HG02798 (cell line): ENCODE measurements at regions not wholly inside any gene's neighbourhood (a gene's known extent, or its start where the extent isn't known, plus 50 kb on each side); places are given as distances from the start of the nearest gene placed in this dataset.

Experiments used
- ATAC-seq: cut with Tn5 transposase; IDR thresholded peaks from one replicate; pipeline ENCODE4 v1.9.1; 2021; ENCODE audit warnings: mild to moderate bottlenecking; ENCODE audit not compliant: unreplicated experiment, poor library complexity

GRCh38 chr6:43986177-43986825 lies 141.0 kb downstream of the MRPL14 start:
- no peak for ATAC-seq

- ATAC-seq, result no peak
These were observed 141.9 kb downstream of the MRPL14 start for GRCh38 chr6:43985329-43985728.

- no peak for ATAC-seq
These were observed 142.6 kb downstream of the MRPL14 start for GRCh38 chr6:43984442-43985321.

- ATAC-seq, result no peak
These were observed 143.6 kb downstream of the MRPL14 start for GRCh38 chr6:43983632-43984031.

- no peak for ATAC-seq
These were observed 144.1 kb downstream of the MRPL14 start for GRCh38 chr6:43983191-43983590.

GRCh38 chr6:43982084-43982625 lies 145.1 kb downstream of the MRPL14 start:
- ATAC-seq, result no peak

GRCh38 chr6:43981363-43981990 lies 145.8 kb downstream of the MRPL14 start:
- no peak for ATAC-seq

GRCh38 chr6:43980004-43980795 lies 147.1 kb downstream of the MRPL14 start:
- ATAC-seq, result no peak

- no peak for ATAC-seq
These were observed 147.7 kb downstream of the MRPL14 start for GRCh38 chr6:43979525-43979924.

GRCh38 chr6:43978473-43979346 lies 148.5 kb downstream of the MRPL14 start:
- no peak for ATAC-seq

GRCh38 chr6:43977404-43978111 lies 149.7 kb downstream of the MRPL14 start:
- ATAC-seq, result peak; percentile 86

- ATAC-seq, result no peak
These were observed 150.4 kb downstream of the MRPL14 start for GRCh38 chr6:43976706-43977403.

- no peak for ATAC-seq
These were observed 152.5 kb downstream of the MRPL14 start for GRCh38 chr6:43974643-43975230.

GRCh38 chr6:43973357-43973756 lies 153.9 kb downstream of the MRPL14 start:
- ATAC-seq, result no peak

- ATAC-seq, result no peak
These were observed 154.3 kb downstream of the MRPL14 start for GRCh38 chr6:43972913-43973300.

GRCh38 chr6:43972179-43972912 lies 154.9 kb downstream of the MRPL14 start:
- no peak for ATAC-seq

GRCh38 chr6:43971776-43972126 lies 155.5 kb downstream of the MRPL14 start:
- no peak for ATAC-seq
